WERI-Rb-1 (cell line): ENCODE measurements at regions not wholly inside any gene's neighbourhood (a gene's known extent, or its start where the extent isn't known, plus 50 kb on each side); places are given as distances from the start of the nearest gene placed in this dataset.

ENCODE experiments used
- DNase-seq: peaks from one replicate; pipeline ENCODE4 v3.0.0-alpha.2; 2020
- H3K27ac ChIP-seq: fragments of 250-450 bp; sonication (Bioruptor Pico); 2 replicates; pipeline ENCODE4 v1.5.1; 2020; ENCODE audit warnings: mild to moderate bottlenecking, moderate library complexity
- H3K27me3 ChIP-seq: fragments of 250-450 bp; sonication (Bioruptor Pico); 2 replicates; pipeline ENCODE4 v1.5.1; 2021; ENCODE audit warnings: mild to moderate bottlenecking, low read depth, moderate library complexity; ENCODE audit not compliant: insufficient read depth, severe bottlenecking
- H3K36me3 ChIP-seq: fragments of 250-450 bp; sonication (Bioruptor Pico); 2 replicates; pipeline ENCODE4 v1.5.1; 2020; ENCODE audit warnings: mild to moderate bottlenecking, moderate library complexity
- H3K4me3 ChIP-seq: 2 replicates; pipeline ENCODE4 v1.5.1; 2011; ENCODE audit warnings: low read depth, mild to moderate bottlenecking, control low read depth, low read length
- H3K9me3 ChIP-seq: fragments of 250-450 bp; sonication (Bioruptor Pico); 2 replicates; pipeline ENCODE4 v1.5.1; 2021; ENCODE audit warnings: mild to moderate bottlenecking, moderate library complexity; ENCODE audit not compliant: severe bottlenecking
- CTCF ChIP-seq: IDR thresholded peaks from 2 replicates; pipeline ENCODE4 v1.5.1; 2011; ENCODE audit warnings: low read depth, mild to moderate bottlenecking, control low read depth, inconsistent platforms, low read length

GRCh38 chr10:4669585-4669984, 156.4 kb upstream of the AKR1E2 start:
- Histone ChIP-seq H3K36me3 (no peaks in the 10 kb centered on the region), H3K27me3 (no peaks in the 10 kb centered on the region), H3K9me3 (no peaks in the 10 kb centered on the region), H3K4me3 (no peak overlapping the region), H3K27ac (no peak overlapping the region)
- no peak for DNase-seq
- no peak for TF ChIP-seq CTCF

GRCh38 chr10:4663162-4663992, 162.6 kb upstream of the AKR1E2 start:
- Histone ChIP-seq H3K27ac (no peak overlapping the region), H3K36me3 (no peaks in the 10 kb centered on the region), H3K27me3 (no peaks in the 10 kb centered on the region), H3K9me3 (no peaks in the 10 kb centered on the region), H3K4me3 (no peak overlapping the region)
- DNase-seq = peak; percentile 66
- no peak for TF ChIP-seq CTCF

- H3K27me3 ChIP-seq = no peaks in the 10 kb centered on the region
- no peak overlapping the region for H3K27ac ChIP-seq
- H3K36me3 ChIP-seq = no peaks in the 10 kb centered on the region
- H3K4me3 ChIP-seq = no peak overlapping the region
- H3K9me3 ChIP-seq = no peaks in the 10 kb centered on the region
- no peak for TF ChIP-seq CTCF
- DNase-seq = peak; percentile 5
Measured at GRCh38 chr10:4662576-4663161, 163.3 kb upstream of the AKR1E2 start.

- Histone ChIP-seq H3K36me3 (no peaks in the 10 kb centered on the region), H3K4me3 (no peak overlapping the region), H3K27ac (no peak overlapping the region), H3K27me3 (no peaks in the 10 kb centered on the region), H3K9me3 (no peaks in the 10 kb centered on the region)
- DNase-seq = no peak
- TF ChIP-seq CTCF = no peak
Measured at GRCh38 chr10:4661511-4662255, 164.3 kb upstream of the AKR1E2 start.

- Histone ChIP-seq H3K27me3 (no peaks in the 10 kb centered on the region), H3K27ac (no peak overlapping the region), H3K4me3 (no peak overlapping the region), H3K9me3 (no peaks in the 10 kb centered on the region), H3K36me3 (no peaks in the 10 kb centered on the region)
- no peak for DNase-seq
- no peak for TF ChIP-seq CTCF
Measured at GRCh38 chr10:4658777-4659176, 167.2 kb upstream of the AKR1E2 start.
